Kidney (tissue), 13 donors: ENCODE measurements at regions not wholly inside any gene's neighbourhood (a gene's known extent, or its start where the extent isn't known, plus 50 kb on each side); places are given as distances from the start of the nearest gene placed in this dataset.
A peak's percentile ranks its signal among the peaks of the same experiment; 100 is the strongest.

Source experiments
- DNase-seq, 5 donors: peaks; one replicate each; pipeline ENCODE4 v3.0.0-alpha.2; 2013 to 2020
- FAIRE-seq: peaks from 2 replicates; lab custom pipeline; 2012; peaks lifted over from hg19 to GRCh38; lab: Jason Lieb, UNC
- H3K27ac ChIP-seq, 2 donors: one replicate each; pipeline ENCODE4 v1.7.0; 2013; ENCODE audit warnings: low read depth in 2 of 2, low read length in 2 of 2, inconsistent platforms in 1 of 2
- H3K27me3 ChIP-seq: one replicate; pipeline ENCODE4 v1.7.1; 2013; ENCODE audit warnings: low read length, inconsistent platforms; ENCODE audit not compliant: control insufficient read depth, insufficient read depth
- H3K36me3 ChIP-seq, 3 donors: one replicate each; pipeline versions ENCODE4 v1.7.0 to v1.7.1; 2013; ENCODE audit warnings: low read length in 3 of 3, control low read depth in 1 of 3, inconsistent platforms in 1 of 3; ENCODE audit not compliant: insufficient read depth in 3 of 3, control insufficient read depth in 2 of 3
- H3K4me1 ChIP-seq, 3 donors: one replicate each; pipeline versions ENCODE4 v1.7.0 to v1.7.1; 2013; ENCODE audit warnings: low read length in 3 of 3, inconsistent platforms in 1 of 3, low read depth in 1 of 3; ENCODE audit not compliant: control insufficient read depth in 2 of 3, insufficient read depth in 2 of 3
- H3K4me3 ChIP-seq, 3 donors: one replicate each; pipeline versions ENCODE4 v1.7.0 to v1.8.1; 2013; ENCODE audit warnings: low read length in 3 of 3, control low read depth in 1 of 3, inconsistent platforms in 1 of 3
- H3K9ac ChIP-seq, 3 donors: one replicate each; pipeline versions ENCODE4 v1.7.0 to v1.7.1; 2013; ENCODE audit warnings: low read length in 3 of 3, control low read depth in 1 of 3, inconsistent platforms in 1 of 3
- H3K9me3 ChIP-seq, 3 donors: one replicate each; pipeline versions ENCODE4 v1.7.0 to v1.7.1; 2013; ENCODE audit warnings: low read length in 3 of 3, control low read depth in 1 of 3, inconsistent platforms in 1 of 3; ENCODE audit not compliant: control insufficient read depth in 2 of 3, insufficient read depth in 1 of 3
- CTCF ChIP-seq: IDR thresholded peaks from 3 replicates; pipeline ENCODE4 v1.5.1; 2012; ENCODE audit warnings: mild to moderate bottlenecking, moderate library complexity, borderline replicate concordance; ENCODE audit not compliant: insufficient read depth; ENCODE audit errors: extremely low read depth
- intact Hi-C: fragments of 100-400 bp; cut with DNase I; formaldehyde crosslinking; loops from one replicate; pipeline ENCODE4 v1.11.1; 2022
- donor health status: control.
- donor health status: control.
- donor health status: control.
- donor health status: control.
- donor health status: control.
- donor health status: DM: yes; HTN: yes; CAD: no.
- donor health status: Normal renal cell carcinoma (clear cell type).

- Histone ChIP-seq H3K4me3 (no peak overlapping the region), H3K27ac (no peak overlapping the region), H3K36me3 (no peaks in the 10 kb centered on the region), H3K9me3 (no peaks in the 10 kb centered on the region), H3K4me1 (peaks cover 0 to 5% (median 0%) of the 10 kb centered on the region in 3 donors), H3K9ac (no peak overlapping the region), H3K27me3 (no peaks in the 10 kb centered on the region)
- peak in 2 of 5 donors; percentile 24 to 67 for DNase-seq
- no peak for FAIRE-seq
- intact Hi-C loops: no loop called here
- no peak for TF ChIP-seq CTCF
Observed at GRCh38 chrX:39196192-39197102, 395.2 kb downstream of the MID1IP1 start.

- Histone ChIP-seq H3K4me1 (peaks cover 0 to 5% (median 0%) of the 10 kb centered on the region in 3 donors), H3K27me3 (peaks cover 2% of the 10 kb centered on the region), H3K36me3 (no peaks in the 10 kb centered on the region), H3K4me3 (no peak overlapping the region), H3K9ac (no peak overlapping the region), H3K27ac (no peak overlapping the region), H3K9me3 (no peaks in the 10 kb centered on the region)
- no peak for FAIRE-seq
- DNase-seq: no peak
- TF ChIP-seq CTCF: no peak
- intact Hi-C loops: no loop called here
Observed at GRCh38 chrX:39199429-39199828, 398.2 kb downstream of the MID1IP1 start.

- DNase-seq (peak in 1 of 5 donors; percentile 18), FAIRE-seq (no peak)
- H3K27ac ChIP-seq: no peak overlapping the region
- H3K4me1 ChIP-seq: no peaks in the 10 kb centered on the region
- no peaks in the 10 kb centered on the region for H3K36me3 ChIP-seq
- no peaks in the 10 kb centered on the region for H3K9me3 ChIP-seq
- H3K27me3 ChIP-seq: peaks cover 2% of the 10 kb centered on the region
- intact Hi-C loops: no loop called here
- no peak overlapping the region for H3K4me3 ChIP-seq
- no peak overlapping the region for H3K9ac ChIP-seq
- no peak for TF ChIP-seq CTCF
Observed at GRCh38 chrX:39201305-39201990, 400.2 kb downstream of the MID1IP1 start.
